ENCODE measurements at regions not wholly inside any gene's neighbourhood (a gene's known extent, or its start where the extent isn't known, plus 50 kb on each side); places are given as distances from the start of the nearest gene placed in this dataset.

- no peaks in the 10 kb centered on the region for H4K20me1 ChIP-seq (replicated peaks; ENCODE audit: control insufficient read depth, extremely low read depth, insufficient read depth, low read length)
- POLR2A ChIA-PET: no interaction called here
- TF ChIP-seq EZH2 (IDR thresholded peaks at IDR 0.05; ENCODE audit: borderline replicate concordance, low read depth, low read length, severe bottlenecking): no peak
- no peak for TF ChIP-seq MYC (IDR thresholded peaks at IDR 0.05; ENCODE audit: low read depth, low read length)
- TF ChIP-seq FOS (IDR thresholded peaks at IDR 0.05; ENCODE audit: borderline replicate concordance, insufficient read depth, low read length): no peak
- no peak for TF ChIP-seq CTCF (IDR thresholded peaks at IDR 0.05; ENCODE audit: extremely low read depth in 1 of 2, insufficient read depth in 1 of 2, low read depth in 1 of 2, low read length in 2 of 2)
- TF ChIP-seq, protein P1, sequence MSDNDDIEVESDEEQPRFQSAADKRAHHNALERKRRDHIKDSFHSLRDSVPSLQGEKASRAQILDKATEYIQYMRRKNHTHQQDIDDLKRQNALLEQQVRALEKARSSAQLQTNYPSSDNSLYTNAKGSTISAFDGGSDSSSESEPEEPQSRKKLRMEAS (IDR thresholded peaks at IDR 0.05; ENCODE audit: insufficient read depth, insufficient read length): no peak
- TF ChIP-seq POLR2AphosphoS5 (IDR thresholded peaks at IDR 0.05; ENCODE audit: insufficient read depth, low read depth, low read length): no peak
- DNase-seq (ENCODE audit: low read depth, low spot score) (no peak), FAIRE-seq (no peak)
- H3K4me2 ChIP-seq (ENCODE audit: insufficient read depth, low read length): no peak overlapping the region
- no peaks in the 10 kb centered on the region for H3K36me3 ChIP-seq (ENCODE audit: control insufficient read depth in 2 of 2, extremely low read depth in 1 of 2, insufficient read depth in 2 of 2, low read length in 2 of 2)
- dilution Hi-C loops (cut with MboI; ENCODE audit: extremely low pct_ligation_motif_present, low sequenced_read_pairs) (no loop called here), intact Hi-C loops (cut with micrococcal nuclease) (no loop called here)
- H3K9ac ChIP-seq (replicated peaks; ENCODE audit: extremely low read depth, insufficient read depth, low read length): no peak overlapping the region
- no peak overlapping the region for H3K4me3 ChIP-seq (replicated peaks in 1 of 3; ENCODE audit: insufficient read depth in 1 of 3, low read depth in 1 of 3, low read length in 3 of 3)
- H2AFZ ChIP-seq (ENCODE audit: low read depth, low read length): no peak overlapping the region
- no peaks in the 10 kb centered on the region for H3K9me3 ChIP-seq (replicated peaks; ENCODE audit: control insufficient read depth, insufficient read depth, low read length)
- BruUV-seq (replicated peaks): no TSS peak
- CTCF ChIA-PET: interaction anchor here (0.8 to 1.4 kb wide), 4 partner anchors 11 to 195 kb away, joined by 3 read pairs; no protein-coding TSS in a partner anchor
- H3K4me1 ChIP-seq (ENCODE audit: control insufficient read depth, extremely low read depth, insufficient read depth, low read length): no peaks in the 10 kb centered on the region
- no peak overlapping the region for H3K27ac ChIP-seq (ENCODE audit: insufficient read depth, low read depth, low read length)
- no peaks in the 10 kb centered on the region for H3K27me3 ChIP-seq (ENCODE audit: control insufficient read depth in 2 of 2, insufficient read depth in 2 of 2, low read length in 2 of 2)
- H3K79me2 ChIP-seq (ENCODE audit: control insufficient read depth, insufficient read depth, low read length): no peaks in the 10 kb centered on the region
- peaks cover 2% of the 10 kb centered on the region for H3K9me1 ChIP-seq (replicated peaks; ENCODE audit: control insufficient read depth, extremely low read depth, insufficient read depth, low read length)
These were observed 381.9 kb upstream of the RGS6 start for GRCh38 chr14:71550367-71550766.
